Mammary epithelial cell (primary cell): ENCODE measurements at regions not wholly inside any gene's neighbourhood (a gene's known extent, or its start where the extent isn't known, plus 50 kb on each side); places are given as distances from the start of the nearest gene placed in this dataset.

Experiments
- EZH2 ChIP-seq: IDR thresholded peaks from 2 replicates; pipeline ENCODE4 v1.6.1; 2012; ENCODE audit warnings: low read length, inconsistent platforms, borderline replicate concordance
- TF ChIP-seq, protein P1 (sequence below), 2 donors: IDR thresholded peaks in 1 of 2; conservative IDR thresholded peaks in 1 of 2; 2 replicates each; pipeline ENCODE4 v1.5.1; 2011 to 2012; ENCODE audit warnings: inconsistent platforms in 2 of 2, low read length in 2 of 2, mild to moderate bottlenecking in 2 of 2, control low read depth in 1 of 2, low read depth in 1 of 2; ENCODE audit not compliant: insufficient read depth in 1 of 2; ENCODE audit errors: extremely low read depth in 1 of 2

DNA sequence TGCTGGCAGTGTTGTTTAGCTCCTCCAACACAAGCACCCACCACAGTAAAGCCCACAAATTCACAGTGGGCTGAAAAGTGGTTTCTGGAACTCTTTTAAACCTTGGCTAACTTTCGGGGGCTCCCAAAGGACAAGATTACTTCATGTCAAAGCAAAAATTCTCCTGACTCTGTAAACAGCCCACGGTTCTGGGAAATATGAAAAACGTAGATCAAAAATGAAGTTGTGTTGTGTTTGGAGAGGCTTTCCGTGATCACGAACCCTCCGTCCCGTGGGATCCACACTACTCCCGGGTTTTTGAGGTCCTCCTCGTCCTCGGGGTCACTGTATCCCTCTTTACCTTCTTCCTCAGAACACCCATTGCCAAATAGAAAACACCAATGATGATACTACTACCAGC lies 159.0 kb upstream of the RUNX1 start:
- TF ChIP-seq, protein P1, sequence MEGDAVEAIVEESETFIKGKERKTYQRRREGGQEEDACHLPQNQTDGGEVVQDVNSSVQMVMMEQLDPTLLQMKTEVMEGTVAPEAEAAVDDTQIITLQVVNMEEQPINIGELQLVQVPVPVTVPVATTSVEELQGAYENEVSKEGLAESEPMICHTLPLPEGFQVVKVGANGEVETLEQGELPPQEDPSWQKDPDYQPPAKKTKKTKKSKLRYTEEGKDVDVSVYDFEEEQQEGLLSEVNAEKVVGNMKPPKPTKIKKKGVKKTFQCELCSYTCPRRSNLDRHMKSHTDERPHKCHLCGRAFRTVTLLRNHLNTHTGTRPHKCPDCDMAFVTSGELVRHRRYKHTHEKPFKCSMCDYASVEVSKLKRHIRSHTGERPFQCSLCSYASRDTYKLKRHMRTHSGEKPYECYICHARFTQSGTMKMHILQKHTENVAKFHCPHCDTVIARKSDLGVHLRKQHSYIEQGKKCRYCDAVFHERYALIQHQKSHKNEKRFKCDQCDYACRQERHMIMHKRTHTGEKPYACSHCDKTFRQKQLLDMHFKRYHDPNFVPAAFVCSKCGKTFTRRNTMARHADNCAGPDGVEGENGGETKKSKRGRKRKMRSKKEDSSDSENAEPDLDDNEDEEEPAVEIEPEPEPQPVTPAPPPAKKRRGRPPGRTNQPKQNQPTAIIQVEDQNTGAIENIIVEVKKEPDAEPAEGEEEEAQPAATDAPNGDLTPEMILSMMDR (conservative IDR thresholded peaks at IDR 0.05 in 1 of 2, IDR thresholded peaks at IDR 0.05 in 1 of 2; ENCODE audit: extremely low read depth in 1 of 2, insufficient read depth in 1 of 2, low read depth in 1 of 2, low read length in 2 of 2) = no peak
- TF ChIP-seq EZH2 = no peak
